ENCODE measurements at regions not wholly inside any gene's neighbourhood (a gene's known extent, or its start where the extent isn't known, plus 50 kb on each side); places are given as distances from the start of the nearest gene placed in this dataset.
"Not testable (repeated sequence)": the region's sequence is repeated elsewhere in the genome, so short reads cannot be mapped to it uniquely, and the experiment has no call there.

GRCh38 chr2:138424436-138425140, 77.0 kb upstream of the SPOPL start:
- peaks cover 0 to 4% of the 10 kb centered on the region in 2 donors for H3K4me1 ChIP-seq
- H3K36me3 ChIP-seq: no peaks in the 10 kb centered on the region
- no peak overlapping the region for H3K4me3 ChIP-seq
- peaks cover 0 to 9% of the 10 kb centered on the region in 2 donors for H3K9me3 ChIP-seq
- DNase-seq: no peak
- H3K27ac ChIP-seq: no peak overlapping the region
- H3K27me3 ChIP-seq: no peaks in the 10 kb centered on the region
- no peak for TF ChIP-seq CTCF (IDR thresholded peaks at IDR 0.05)
- no peak for TF ChIP-seq POLR2A (IDR thresholded peaks at IDR 0.05)
- intact Hi-C loops (cut with DNase I; ENCODE audit: low total_unique reads): no loop called here

- H3K9me3 ChIP-seq; H3K27me3 ChIP-seq; H3K4me1 ChIP-seq; DNase-seq; H3K27ac ChIP-seq; H3K36me3 ChIP-seq; H3K4me3 ChIP-seq; intact Hi-C loops (cut with DNase I; ENCODE audit: low total_unique reads): not testable (repeated sequence)
These were observed 75.5 kb upstream of the SPOPL start for GRCh38 chr2:138426116-138426515.

GRCh38 chr2:138428710-138429440, 72.7 kb upstream of the SPOPL start:
- no peak overlapping the region for H3K4me3 ChIP-seq
- no peaks in the 10 kb centered on the region for H3K4me1 ChIP-seq
- peaks cover 0 to 9% of the 10 kb centered on the region in 2 donors for H3K9me3 ChIP-seq
- TF ChIP-seq CTCF (IDR thresholded peaks at IDR 0.05) (no peak), POLR2A (IDR thresholded peaks at IDR 0.05) (no peak)
- H3K27ac ChIP-seq: no peak overlapping the region
- no peaks in the 10 kb centered on the region for H3K36me3 ChIP-seq
- intact Hi-C loops (cut with DNase I; ENCODE audit: low total_unique reads): no loop called here
- DNase-seq: no peak
- H3K27me3 ChIP-seq: no peaks in the 10 kb centered on the region

GRCh38 chr2:138430181-138430580, 71.4 kb upstream of the SPOPL start:
- Histone ChIP-seq H3K27ac (no peak overlapping the region), H3K4me1 (no peaks in the 10 kb centered on the region), H3K4me3 (no peak overlapping the region), H3K9me3 (peaks cover 0 to 9% of the 10 kb centered on the region in 2 donors), H3K36me3 (no peaks in the 10 kb centered on the region), H3K27me3 (no peaks in the 10 kb centered on the region)
- TF ChIP-seq POLR2A (IDR thresholded peaks at IDR 0.05): no peak
- TF ChIP-seq CTCF (IDR thresholded peaks at IDR 0.05): no peak
- intact Hi-C loops (cut with DNase I; ENCODE audit: low total_unique reads): no loop called here
- DNase-seq: no peak

GRCh38 chr2:138432971-138433370, 68.6 kb upstream of the SPOPL start:
- Histone ChIP-seq H3K36me3 (no peaks in the 10 kb centered on the region), H3K27me3 (no peaks in the 10 kb centered on the region), H3K4me3 (no peak overlapping the region), H3K27ac (no peak overlapping the region), H3K4me1 (no peaks in the 10 kb centered on the region), H3K9me3 (no peaks in the 10 kb centered on the region)
- TF ChIP-seq CTCF (IDR thresholded peaks at IDR 0.05) (no peak), POLR2A (IDR thresholded peaks at IDR 0.05) (no peak)
- no peak for DNase-seq
- intact Hi-C loops (cut with DNase I; ENCODE audit: low total_unique reads): no loop called here

Data from uterus (tissue), 3 donors.